Adrenal gland (tissue), 9 donors: ENCODE measurements at regions not wholly inside any gene's neighbourhood (a gene's known extent, or its start where the extent isn't known, plus 50 kb on each side); places are given as distances from the start of the nearest gene placed in this dataset.
"Not testable (repeated sequence)": the region's sequence is repeated elsewhere in the genome, so short reads cannot be mapped to it uniquely, and the experiment has no call there.

Experiments used
- DNase-seq, 7 donors: peaks; one replicate each; pipeline ENCODE4 v3.0.0-alpha.2; 2019 to 2020
- H3K27ac ChIP-seq, 5 donors: fragments of 200-600 bp; sonication (generic) in 4 of 5; 1 replicate in 3 of 5; 2 replicates in 2 of 5; pipeline versions ENCODE4 v1.5.1 to v1.8.0; 2016 to 2020; ENCODE audit warnings: mild to moderate bottlenecking in 1 of 5
- H3K27me3 ChIP-seq: fragments of 200-600 bp; 2 replicates; pipeline ENCODE4 v1.8.0; 2021
- H3K36me3 ChIP-seq, 2 donors: fragments of 200-600 bp; replicated peaks in 1 of 2; 1 replicate in 1 of 2; 2 replicates in 1 of 2; pipeline versions ENCODE4 v1.5.1 to v1.8.0; 2018 to 2022
- H3K4me1 ChIP-seq, 2 donors: fragments of 200-600 bp; replicated peaks in 1 of 2; 1 replicate in 1 of 2; 2 replicates in 1 of 2; pipeline versions ENCODE4 v1.5.1 to v1.8.0; 2018 to 2021
- H3K4me3 ChIP-seq, 4 donors: fragments of 200-600 bp; sonication (generic) in 3 of 4; one replicate each; pipeline ENCODE4 v1.5.1; 2016 to 2018
- H3K9me3 ChIP-seq, 3 donors: fragments of 200-600 bp; sonication (generic) in 1 of 3; replicated peaks in 1 of 3; 1 replicate in 2 of 3; 2 replicates in 1 of 3; pipeline versions ENCODE4 v1.5.1 to v1.8.0; 2016 to 2021
- CTCF ChIP-seq, 6 experiments: fragments of 450-650 bp in 4 of 6; fragments of 200-600 bp in 2 of 6; sonication (generic) in 1 of 6; IDR thresholded peaks; 1 replicate in 5 of 6; 2 replicates in 1 of 6; pipeline versions ENCODE4 v1.5.1 to v1.8.0; 2016 to 2021; ENCODE audit warnings: antibody characterized with exemption in 6 of 6, mild to moderate bottlenecking in 2 of 6, moderate library complexity in 1 of 6
- POLR2A ChIP-seq, 2 donors: fragments of 450-650 bp; IDR thresholded peaks; one replicate each; pipeline ENCODE4 v1.6.1; 2017; ENCODE audit warnings: antibody characterized with exemption in 2 of 2, mild to moderate bottlenecking in 2 of 2, moderate library complexity in 1 of 2
- WGBS, 4 donors: extraction: QIAGEN DNeasy Blood & Tissue Kit in 2 of 4; methylation state at CpG; one replicate each; pipeline versions ENCODE4 v1.1.5 to v1.1.7; 2013 to 2017; 5-methylcytosine and 5-hydroxymethylcytosine counted together
- intact Hi-C, 2 donors: fragments of 100-400 bp; cut with DNase I; formaldehyde crosslinking; loops; one replicate each; pipeline versions ENCODE4 v1.14.1 to v1.15.0; 2022 to 2023
- donor health status: healthy with polysubstance abuse.
- donor health status: Bipolar disorder and iron deficiency.
- donor health status: DM: yes; HTN: yes; CAD: no.
- donor health status: DM: no; HTN: no; CAD: no.
- donor health status: DM: no; HTN: no; CAD: no.

- 90 to 100% (median 92%) methylated on average over 1 of the region's 1 CpG for WGBS, 4 donors
- Histone ChIP-seq H3K27me3 (no peaks in the 10 kb centered on the region), H3K4me1 (peaks cover 0 to under 1% of the 10 kb centered on the region in 2 donors), H3K9me3 (no peaks in the 10 kb centered on the region), H3K4me3 (no peak overlapping the region), H3K27ac (no peak overlapping the region), H3K36me3 (no peaks in the 10 kb centered on the region)
- intact Hi-C loops, result no loop called here
- TF ChIP-seq CTCF (IDR thresholded peaks at IDR 0.05), result no peak
- DNase-seq, result no peak
Measured at GRCh38 chr6:6986344-6986743, 121.4 kb upstream of the RREB1 start.

GRCh38 chr6:6987749-6988148, 120.0 kb upstream of the RREB1 start:
- 84 to 87% (median 86%) methylated on average over 4 of the region's 4 CpGs for WGBS, 4 donors
- no peak for DNase-seq
- intact Hi-C loops, result no loop called here
- TF ChIP-seq CTCF (IDR thresholded peaks at IDR 0.05) (no peak), POLR2A (IDR thresholded peaks at IDR 0.05) (no peak)
- no peaks in the 10 kb centered on the region for H3K4me1 ChIP-seq
- no peak overlapping the region for H3K4me3 ChIP-seq
- no peak overlapping the region for H3K27ac ChIP-seq
- no peaks in the 10 kb centered on the region for H3K27me3 ChIP-seq
- H3K36me3 ChIP-seq, result no peaks in the 10 kb centered on the region
- H3K9me3 ChIP-seq, result no peaks in the 10 kb centered on the region

GRCh38 chr6:6990059-6990458, 117.7 kb upstream of the RREB1 start:
- H3K27ac ChIP-seq, DNase-seq, H3K9me3 ChIP-seq, H3K4me3 ChIP-seq, intact Hi-C loops, H3K27me3 ChIP-seq, H3K36me3 ChIP-seq: not testable (repeated sequence)
- WGBS, 4 donors, result 90 to 97% (median 95%) methylated on average over 4 of the region's 4 CpGs
- H3K4me1 ChIP-seq, result peaks cover 9 to 13% of the 10 kb centered on the region in 2 donors

GRCh38 chr6:6993503-6994237, 114.1 kb upstream of the RREB1 start:
- H3K4me3 ChIP-seq, result no peak overlapping the region
- no peaks in the 10 kb centered on the region for H3K36me3 ChIP-seq
- intact Hi-C loops, result no loop called here
- H3K9me3 ChIP-seq, result no peaks in the 10 kb centered on the region
- peaks cover 9 to 22% of the 10 kb centered on the region in 2 donors for H3K4me1 ChIP-seq
- TF ChIP-seq CTCF (IDR thresholded peaks at IDR 0.05), result no peak
- no peak for TF ChIP-seq POLR2A (IDR thresholded peaks at IDR 0.05)
- peak in 2 of 7 donors; percentile 31 to 56 for DNase-seq
- 81 to 93% (median 88%) methylated on average over 4 of the region's 4 CpGs for WGBS, 4 donors
- no peaks in the 10 kb centered on the region for H3K27me3 ChIP-seq
- peak overlapping the region; percentile 23 to 71 (median 53) for H3K27ac ChIP-seq

- Histone ChIP-seq H3K9me3 (no peaks in the 10 kb centered on the region), H3K27me3 (no peaks in the 10 kb centered on the region), H3K4me3 (no peak overlapping the region), H3K27ac (no peak overlapping the region), H3K36me3 (no peaks in the 10 kb centered on the region), H3K4me1 (peaks cover 9 to 22% of the 10 kb centered on the region in 2 donors)
- intact Hi-C loops, result no loop called here
- WGBS, 4 donors, result 93 to 99% (median 96%) methylated on average over 8 of the region's 8 CpGs
- TF ChIP-seq CTCF (IDR thresholded peaks at IDR 0.05), result no peak
- no peak for TF ChIP-seq POLR2A (IDR thresholded peaks at IDR 0.05)
- DNase-seq, result no peak
Measured at GRCh38 chr6:6994796-6995195, 113.0 kb upstream of the RREB1 start.
